Lower leg skin (tissue), 4 donors: ENCODE measurements at regions not wholly inside any gene's neighbourhood (a gene's known extent, or its start where the extent isn't known, plus 50 kb on each side); places are given as distances from the start of the nearest gene placed in this dataset.

Experiments used
- DNase-seq, 2 donors: peaks; one replicate each; pipeline ENCODE4 v3.0.0-alpha.2; 2019; ENCODE audit warnings: low spot score in 2 of 2
- H3K4me3 ChIP-seq: fragments of 200-600 bp; sonication (generic); 2 replicates; pipeline ENCODE4 v1.5.1; 2017; ENCODE audit warnings: mild to moderate bottlenecking, low read depth; ENCODE audit not compliant: poor library complexity, severe bottlenecking
- CTCF ChIP-seq, 3 donors: fragments of 450-650 bp; IDR thresholded peaks; one replicate each; pipeline ENCODE4 v1.5.1; 2016; ENCODE audit warnings: antibody characterized with exemption in 3 of 3, mild to moderate bottlenecking in 3 of 3, moderate library complexity in 2 of 3
- POLR2A ChIP-seq, 2 donors: fragments of 450-650 bp; IDR thresholded peaks; one replicate each; pipeline ENCODE4 v1.6.1; 2016 to 2017; ENCODE audit warnings: antibody characterized with exemption in 2 of 2, mild to moderate bottlenecking in 1 of 2, moderate library complexity in 1 of 2
- WGBS, 2 donors: methylation state at CpG; one replicate each; pipeline ENCODE4 v1.1.5; 2018; 5-methylcytosine and 5-hydroxymethylcytosine counted together
- intact Hi-C: fragments of 100-400 bp; cut with DNase I; formaldehyde crosslinking; loops from one replicate; pipeline ENCODE4 v1.15.0; 2023; ENCODE audit warnings: low total_unique reads

- H3K4me3 ChIP-seq = no peak overlapping the region
- 57 to 71% methylated on average over 3 of the region's 3 CpGs for WGBS, 2 donors
- DNase-seq = no peak
- TF ChIP-seq CTCF (IDR thresholded peaks at IDR 0.05) (no peak), POLR2A (IDR thresholded peaks at IDR 0.05) (no peak)
- intact Hi-C loops = no loop called here
Measured at GRCh38 chr9:115964710-115965347, 188.8 kb upstream of the PAPPA start.

GRCh38 chr9:115966660-115967059 is 186.9 kb upstream of the PAPPA start:
- DNase-seq = no peak
- no peak overlapping the region for H3K4me3 ChIP-seq
- intact Hi-C loops = no loop called here
- 50 to 56% methylated on average over 1 of the region's 1 CpG for WGBS, 2 donors
- TF ChIP-seq POLR2A (IDR thresholded peaks at IDR 0.05) = no peak

DNA sequence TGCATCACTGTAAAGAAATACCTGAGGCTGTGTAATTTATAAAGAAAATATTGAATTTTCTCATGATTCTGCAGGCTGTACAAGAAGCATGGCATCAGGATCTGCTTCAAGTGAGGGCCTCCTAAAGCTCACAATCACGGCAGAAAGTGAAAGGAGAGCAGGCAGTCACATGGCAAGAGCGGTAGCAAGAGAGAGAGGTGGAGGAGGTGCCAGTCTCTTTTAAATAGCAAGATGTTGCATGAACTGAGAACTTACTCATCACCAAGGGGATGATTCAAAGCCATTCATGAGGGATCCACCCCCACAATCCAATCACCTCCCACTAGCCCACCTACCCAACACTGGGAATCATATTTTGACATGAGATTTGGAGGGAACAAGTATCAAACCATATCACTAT is 184.5 kb upstream of the PAPPA start:
- intact Hi-C loops = no loop called here
- H3K4me3 ChIP-seq = no peak overlapping the region
- no peak for DNase-seq
- WGBS, 2 donors = 78 to 90% methylated on average over 2 of the region's 2 CpGs
- no peak for TF ChIP-seq CTCF (IDR thresholded peaks at IDR 0.05)
- no peak for TF ChIP-seq POLR2A (IDR thresholded peaks at IDR 0.05)

DNA sequence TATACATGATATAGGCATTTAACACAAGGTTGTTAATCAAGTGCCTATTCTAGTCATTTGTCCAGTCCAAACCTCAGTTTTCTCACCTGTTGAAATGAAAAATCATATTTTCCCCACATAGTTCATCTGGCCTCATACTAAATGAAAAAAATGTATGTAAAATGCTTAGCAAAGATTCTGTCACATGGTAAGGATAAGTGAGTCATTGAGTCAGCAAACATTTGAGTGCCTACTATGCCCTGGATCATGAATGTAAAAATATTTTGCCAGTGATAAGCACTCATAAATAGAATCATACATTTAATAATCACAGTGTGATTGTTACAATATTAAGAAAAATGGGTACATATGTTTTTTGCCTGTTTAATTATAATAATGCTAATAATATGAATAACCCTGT is 181.2 kb upstream of the PAPPA start:
- DNase-seq = no peak
- TF ChIP-seq POLR2A (IDR thresholded peaks at IDR 0.05) = no peak
- no peak for TF ChIP-seq CTCF (IDR thresholded peaks at IDR 0.05)
- no peak overlapping the region for H3K4me3 ChIP-seq
- intact Hi-C loops = no loop called here

GRCh38 chr9:115972843-115973595 is 180.6 kb upstream of the PAPPA start:
- 60 to 61% methylated on average over 2 of the region's 2 CpGs for WGBS, 2 donors
- DNase-seq = no peak
- TF ChIP-seq CTCF (IDR thresholded peaks at IDR 0.05) (no peak), POLR2A (IDR thresholded peaks at IDR 0.05) (no peak)
- no peak overlapping the region for H3K4me3 ChIP-seq
- intact Hi-C loops = no loop called here

DNA sequence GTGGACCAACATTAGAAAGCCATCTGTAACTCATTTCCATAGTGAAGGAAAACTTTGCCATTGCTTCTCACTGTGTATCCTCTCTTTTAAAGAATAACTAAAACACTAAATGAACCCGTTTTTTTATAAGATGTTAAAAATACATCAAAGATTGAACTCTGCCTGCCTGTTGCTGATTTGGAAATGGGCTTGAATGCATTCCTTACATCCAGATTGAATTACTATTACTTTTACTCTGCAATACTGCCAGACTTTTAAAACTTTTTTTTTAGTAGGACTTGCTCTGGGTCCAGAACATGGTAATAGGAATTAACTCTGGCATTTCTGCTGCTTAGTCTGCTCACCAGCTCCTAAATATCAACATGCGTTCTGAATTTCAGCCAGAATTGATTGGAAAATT is 176.8 kb upstream of the PAPPA start:
- intact Hi-C loops = no loop called here
- H3K4me3 ChIP-seq = no peak overlapping the region
- TF ChIP-seq CTCF (IDR thresholded peaks at IDR 0.05) = no peak
- WGBS, 2 donors = 50 to 52% methylated on average over 2 of the region's 2 CpGs
- DNase-seq = no peak
